ENCODE measurements at regions not wholly inside any gene's neighbourhood (a gene's known extent, or its start where the extent isn't known, plus 50 kb on each side); places are given as distances from the start of the nearest gene placed in this dataset.

DNA sequence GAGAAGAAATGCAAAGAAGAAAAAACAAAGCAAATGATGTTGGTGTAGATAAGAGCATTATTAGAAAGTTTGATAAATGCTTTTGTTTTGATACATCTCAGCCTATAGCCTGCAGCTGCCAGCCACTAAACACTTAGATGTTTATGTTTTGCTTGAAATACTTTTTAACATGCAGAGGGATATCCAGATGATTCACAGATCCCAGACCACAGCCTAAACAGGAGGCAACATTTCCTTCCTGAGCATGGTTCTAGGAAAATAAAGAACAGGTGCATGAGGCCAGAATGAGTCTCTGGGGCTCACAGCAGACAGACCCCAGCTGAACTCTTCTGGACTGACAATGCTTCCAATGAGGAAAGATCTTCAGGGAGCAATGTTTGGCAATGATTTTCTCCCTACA lies 103.7 kb upstream of the EEA1 start:
- DNase-seq (ENCODE audit: low read depth), result no peak
- TF ChIP-seq, protein P1, sequence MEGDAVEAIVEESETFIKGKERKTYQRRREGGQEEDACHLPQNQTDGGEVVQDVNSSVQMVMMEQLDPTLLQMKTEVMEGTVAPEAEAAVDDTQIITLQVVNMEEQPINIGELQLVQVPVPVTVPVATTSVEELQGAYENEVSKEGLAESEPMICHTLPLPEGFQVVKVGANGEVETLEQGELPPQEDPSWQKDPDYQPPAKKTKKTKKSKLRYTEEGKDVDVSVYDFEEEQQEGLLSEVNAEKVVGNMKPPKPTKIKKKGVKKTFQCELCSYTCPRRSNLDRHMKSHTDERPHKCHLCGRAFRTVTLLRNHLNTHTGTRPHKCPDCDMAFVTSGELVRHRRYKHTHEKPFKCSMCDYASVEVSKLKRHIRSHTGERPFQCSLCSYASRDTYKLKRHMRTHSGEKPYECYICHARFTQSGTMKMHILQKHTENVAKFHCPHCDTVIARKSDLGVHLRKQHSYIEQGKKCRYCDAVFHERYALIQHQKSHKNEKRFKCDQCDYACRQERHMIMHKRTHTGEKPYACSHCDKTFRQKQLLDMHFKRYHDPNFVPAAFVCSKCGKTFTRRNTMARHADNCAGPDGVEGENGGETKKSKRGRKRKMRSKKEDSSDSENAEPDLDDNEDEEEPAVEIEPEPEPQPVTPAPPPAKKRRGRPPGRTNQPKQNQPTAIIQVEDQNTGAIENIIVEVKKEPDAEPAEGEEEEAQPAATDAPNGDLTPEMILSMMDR (conservative IDR thresholded peaks at IDR 0.05; ENCODE audit: low read length), result no peak
- no peak overlapping the region for H3K4me3 ChIP-seq (ENCODE audit: low read length)

DNA sequence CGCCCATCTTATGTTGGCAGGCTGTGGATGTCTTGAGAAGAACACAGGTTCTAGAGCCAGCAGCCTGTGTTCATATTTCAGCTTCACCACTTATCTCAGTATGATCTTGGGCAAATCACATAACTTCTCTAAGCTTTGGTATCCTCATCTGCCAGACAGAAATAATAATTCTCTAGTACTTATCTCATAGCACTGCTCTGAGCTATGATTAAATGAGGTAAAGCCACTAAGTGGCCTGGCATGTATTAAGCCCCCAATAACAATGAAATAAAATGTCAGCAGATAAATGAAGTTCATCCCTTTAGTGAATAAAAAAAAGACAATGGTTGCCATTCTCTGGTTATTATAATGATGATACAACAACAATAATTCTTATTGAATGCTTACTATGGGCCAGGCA lies 104.9 kb upstream of the EEA1 start:
- TF ChIP-seq, protein P1 (conservative IDR thresholded peaks at IDR 0.05; ENCODE audit: low read length), result no peak
- H3K4me3 ChIP-seq (ENCODE audit: low read length), result no peak overlapping the region
- no peak for DNase-seq (ENCODE audit: low read depth)

DNA sequence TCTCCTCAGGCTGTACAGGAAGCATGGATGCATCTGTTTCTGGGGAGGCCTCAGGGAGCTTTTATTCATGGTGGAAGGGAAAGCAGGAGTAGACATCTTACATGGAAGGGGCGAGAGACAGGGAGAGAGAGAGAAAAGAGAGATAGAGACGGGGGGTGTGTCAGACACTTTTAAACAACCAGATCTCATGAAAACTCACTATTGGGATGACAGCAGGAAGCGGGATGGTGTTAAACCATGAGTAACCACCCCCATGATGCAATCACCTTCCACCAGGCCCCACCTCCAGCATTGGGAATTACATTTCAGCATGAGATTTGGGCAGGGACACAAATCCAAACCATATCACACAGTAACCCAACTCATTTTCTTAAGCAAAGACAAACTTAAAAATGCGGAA lies 110.0 kb upstream of the EEA1 start:
- no peak overlapping the region for H3K4me3 ChIP-seq (ENCODE audit: low read length)
- peak; percentile 4 for DNase-seq (ENCODE audit: low read depth)
- TF ChIP-seq, protein P1 (conservative IDR thresholded peaks at IDR 0.05; ENCODE audit: low read length), result no peak

DNA sequence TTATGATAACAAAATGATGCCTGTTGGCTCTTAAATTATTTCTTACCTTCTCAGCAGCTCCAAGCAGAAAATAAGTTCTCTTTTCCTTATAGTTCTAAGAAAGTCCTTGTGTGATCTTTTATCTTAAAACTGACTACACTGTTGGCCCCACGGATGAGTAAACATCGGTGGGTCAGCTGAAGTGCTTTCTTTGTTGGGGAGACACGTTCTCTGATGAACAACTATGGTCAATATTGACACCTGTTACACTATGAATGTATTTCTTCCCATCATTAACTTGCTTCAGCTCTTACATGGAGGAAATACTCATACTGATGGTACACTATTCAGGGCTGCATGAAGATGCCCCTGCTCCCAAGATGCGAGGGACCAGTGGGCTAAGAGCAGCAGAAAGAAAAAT lies 110.8 kb upstream of the EEA1 start:
- no peak overlapping the region for H3K4me3 ChIP-seq (ENCODE audit: low read length)
- DNase-seq (ENCODE audit: low read depth), result no peak
- TF ChIP-seq, protein P1 (conservative IDR thresholded peaks at IDR 0.05; ENCODE audit: low read length), result no peak

DNA sequence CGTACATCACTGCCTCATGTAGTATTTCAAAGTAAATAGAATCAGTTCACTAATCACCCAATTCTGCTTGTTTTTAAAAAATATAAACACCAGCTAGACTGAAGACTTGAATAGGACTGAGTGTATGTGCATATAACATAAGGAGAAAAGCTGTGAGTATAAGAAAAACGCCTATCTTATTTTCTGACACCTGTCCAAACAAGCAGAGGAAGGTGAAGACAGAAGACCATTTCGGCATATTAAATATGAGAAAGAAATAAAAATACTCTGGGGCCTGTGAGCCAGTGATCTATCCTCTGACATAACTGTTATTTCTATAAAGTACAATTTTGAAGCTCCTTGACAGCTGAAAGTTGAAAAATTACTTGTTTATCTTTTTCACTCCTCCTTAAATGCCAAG lies 111.3 kb upstream of the EEA1 start:
- no peak for DNase-seq (ENCODE audit: low read depth)
- TF ChIP-seq, protein P1 (conservative IDR thresholded peaks at IDR 0.05; ENCODE audit: low read length), result no peak
- no peak overlapping the region for H3K4me3 ChIP-seq (ENCODE audit: low read length)

DNA sequence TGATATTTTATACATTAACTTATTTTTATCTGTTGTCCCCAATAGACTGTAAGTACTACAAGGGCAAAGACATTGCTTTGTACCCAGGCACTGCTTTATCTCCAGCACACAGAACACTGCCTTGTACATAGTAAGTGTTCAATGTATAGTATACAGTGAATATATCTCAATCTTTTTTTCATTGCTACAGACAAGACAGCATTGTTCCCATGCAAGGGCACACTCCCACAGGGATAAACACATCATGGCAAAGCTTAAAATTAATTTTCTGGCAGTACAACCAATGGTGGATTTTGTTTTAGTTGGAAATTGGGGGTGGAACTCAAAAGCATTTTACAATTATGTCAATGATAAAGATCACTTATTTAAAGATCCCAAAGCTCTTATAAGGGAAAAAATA lies 112.3 kb upstream of the EEA1 start:
- no peak overlapping the region for H3K4me3 ChIP-seq (ENCODE audit: low read length)
- DNase-seq (ENCODE audit: low read depth), result no peak
- TF ChIP-seq, protein P1 (conservative IDR thresholded peaks at IDR 0.05; ENCODE audit: low read length), result no peak

DNA sequence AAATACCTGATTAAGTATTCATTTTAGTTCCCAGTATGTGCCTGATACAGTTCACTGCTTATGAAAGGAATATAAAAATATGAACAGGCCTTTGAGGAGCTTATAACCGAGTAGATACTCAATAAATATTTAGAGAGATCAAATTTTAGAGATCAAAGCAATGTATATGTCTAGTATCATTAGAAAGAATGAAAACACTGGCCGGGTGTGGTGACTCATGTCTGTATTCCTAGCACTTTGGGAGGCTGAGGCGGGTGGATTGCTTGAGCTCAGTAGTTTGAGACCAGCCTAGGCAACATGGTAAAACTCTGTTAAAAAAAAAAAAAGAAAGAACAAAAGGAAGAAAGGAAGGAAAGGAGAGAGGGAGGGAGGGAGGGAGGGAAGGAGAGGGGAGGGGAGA lies 113.2 kb upstream of the EEA1 start:
- TF ChIP-seq, protein P1 (conservative IDR thresholded peaks at IDR 0.05; ENCODE audit: low read length), result no peak
- no peak for DNase-seq (ENCODE audit: low read depth)
- no peak overlapping the region for H3K4me3 ChIP-seq (ENCODE audit: low read length)

All from AG10803 (cell line).